ENCODE measurements at regions not wholly inside any gene's neighbourhood (a gene's known extent, or its start where the extent isn't known, plus 50 kb on each side); places are given as distances from the start of the nearest gene placed in this dataset.

GRCh38 chr17:77734371-77735080 lies 224.0 kb upstream of the TNRC6C start:
- H3K79me2 ChIP-seq (ENCODE audit: control insufficient read depth, insufficient read depth, low read length) = no peaks in the 10 kb centered on the region
- peaks cover 10 to 44% of the 10 kb centered on the region in 2 experiments; a peak in 4 of 5 replicates for H3K27me3 ChIP-seq (ENCODE audit: control insufficient read depth in 2 of 2, insufficient read depth in 2 of 2, low read length in 2 of 2)
- ChIA-PET CTCF (ENCODE audit: low intra/inter-chr PET ratio) (no interaction called here), POLR2A (interaction anchor here (0.5 kb wide), 1 partner anchor 9 kb away, joined by 4 read pairs; no protein-coding TSS in a partner anchor)
- ATAC-seq = no peak; the same call in 2 of the 3 replicates
- H3K9me3 ChIP-seq (replicated peaks; ENCODE audit: control insufficient read depth, insufficient read depth, low read depth, low read length) = no peaks in the 10 kb centered on the region
- DNase-seq (ENCODE audit: extremely low read depth in 1 of 4, low spot score in 3 of 4) = peak; percentile 48 to 78 (median 67)
- in situ Hi-C loops (cut with MboI) (no loop called here), intact Hi-C loops (cut with micrococcal nuclease) (no loop called here)
- WGBS (ENCODE audit: insufficient coverage, low coverage, missing lambda C conversion rate) = 4% methylated on average over 10 of the region's 19 CpGs
- no peak overlapping the region for H3K27ac ChIP-seq (ENCODE audit: extremely low read depth, low read depth, low read length)
- no peak for FAIRE-seq
- H3K4me2 ChIP-seq (ENCODE audit: insufficient read depth, low read length) = peak overlapping the region; percentile 36; the same call in 1 of the 2 replicates
- H3K36me3 ChIP-seq (ENCODE audit: control insufficient read depth, insufficient read depth, low read length) = no peaks in the 10 kb centered on the region
- no peaks in the 10 kb centered on the region for H4K20me1 ChIP-seq (replicated peaks; ENCODE audit: control insufficient read depth, insufficient read depth, low read length)
- H3K9ac ChIP-seq (ENCODE audit: insufficient read depth in 1 of 2, low read depth in 2 of 2, low read length in 2 of 2) = peak overlapping the region in 1 of 2 experiments; percentile 68; a peak in 2 of 4 replicates
- no peak overlapping the region for H2AFZ ChIP-seq (ENCODE audit: low read depth, low read length)
- no peak for TF ChIP-seq ZNF586 (CRISPR knock-in tag; conservative IDR thresholded peaks at IDR 0.05)
- no peak for TF ChIP-seq MTF1 (CRISPR knock-in tag; IDR thresholded peaks at IDR 0.05; ENCODE audit: borderline replicate concordance)
- no peak for TF ChIP-seq PCBP1 (IDR thresholded peaks at IDR 0.05; ENCODE audit: low read depth, low read length, poor library complexity, severe bottlenecking)
- no peak for TF ChIP-seq NFRKB (IDR thresholded peaks at IDR 0.05; ENCODE audit: low read depth)
- no peak for TF ChIP-seq ZNF76 (CRISPR knock-in tag; IDR thresholded peaks at IDR 0.05; ENCODE audit: borderline replicate concordance)
- TF ChIP-seq ZNF318 (IDR thresholded peaks at IDR 0.05; ENCODE audit: borderline replicate concordance in 1 of 2, low read depth in 1 of 2) = no peak
- TF ChIP-seq MCM7 (IDR thresholded peaks at IDR 0.05) = no peak
- TF ChIP-seq TGIF2 (CRISPR knock-in tag; IDR thresholded peaks at IDR 0.05) = no peak
- TF ChIP-seq CHD1 (IDR thresholded peaks at IDR 0.05; ENCODE audit: low read length) = no peak
- no peak for TF ChIP-seq PKNOX1 (IDR thresholded peaks at IDR 0.05)
- TF ChIP-seq MED1 (CRISPR knock-in tag; IDR thresholded peaks at IDR 0.05; ENCODE audit: borderline replicate concordance) = no peak
- no peak overlapping the region for H3K4me3 ChIP-seq
- H3K9me1 ChIP-seq (ENCODE audit: control insufficient read depth, insufficient read depth, low read length) = peaks cover 4% of the 10 kb centered on the region
- H3K4me1 ChIP-seq (replicated peaks in 1 of 2; ENCODE audit: control insufficient read depth in 2 of 2, insufficient read depth in 2 of 2, low read length in 2 of 2) = peaks cover 0 to 17% of the 10 kb centered on the region in 2 experiments; a peak in 3 of 5 replicates
- no TSS peak for BruUV-seq (replicated peaks)
